Islet precursor cell (in vitro differentiated cells): ENCODE measurements at regions not wholly inside any gene's neighbourhood (a gene's known extent, or its start where the extent isn't known, plus 50 kb on each side); places are given as distances from the start of the nearest gene placed in this dataset.

Source experiments
- DNase-seq: peaks from one replicate; pipeline ENCODE4 v3.0.0-alpha.2; 2018

DNA sequence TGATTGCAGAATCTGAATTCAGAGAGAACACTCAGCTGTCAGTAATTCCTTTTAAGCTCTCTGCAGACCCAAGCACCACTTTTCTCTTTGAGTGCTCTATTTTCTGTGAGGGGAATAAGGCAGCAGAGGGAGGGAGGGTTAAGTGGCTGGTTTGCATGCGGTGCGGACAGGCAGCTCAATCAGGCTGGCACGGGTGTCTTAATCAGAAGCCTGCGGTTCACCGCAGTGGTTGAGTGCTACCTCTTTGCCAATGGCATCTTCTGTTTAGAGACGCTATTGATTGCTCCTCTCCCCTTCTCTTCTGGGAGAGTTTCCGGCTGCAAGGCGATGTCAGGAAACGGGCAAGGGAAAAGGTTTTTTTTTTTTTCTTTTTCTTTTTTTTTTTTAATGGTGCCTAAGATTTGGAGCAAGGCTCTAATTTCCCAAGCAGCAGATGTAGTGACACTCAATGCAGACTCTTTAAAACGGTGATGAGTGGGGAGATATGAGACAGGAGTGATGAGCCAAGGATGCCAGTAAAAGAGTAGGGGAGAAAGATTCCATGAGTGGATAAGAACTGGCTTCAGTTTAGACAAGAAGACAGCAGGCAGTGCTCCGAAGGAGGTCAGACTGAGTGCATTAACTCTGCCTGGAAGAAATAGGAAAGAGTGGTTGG lies 533.7 kb upstream of the SEL1L start:
- DNase-seq: no peak

DNA sequence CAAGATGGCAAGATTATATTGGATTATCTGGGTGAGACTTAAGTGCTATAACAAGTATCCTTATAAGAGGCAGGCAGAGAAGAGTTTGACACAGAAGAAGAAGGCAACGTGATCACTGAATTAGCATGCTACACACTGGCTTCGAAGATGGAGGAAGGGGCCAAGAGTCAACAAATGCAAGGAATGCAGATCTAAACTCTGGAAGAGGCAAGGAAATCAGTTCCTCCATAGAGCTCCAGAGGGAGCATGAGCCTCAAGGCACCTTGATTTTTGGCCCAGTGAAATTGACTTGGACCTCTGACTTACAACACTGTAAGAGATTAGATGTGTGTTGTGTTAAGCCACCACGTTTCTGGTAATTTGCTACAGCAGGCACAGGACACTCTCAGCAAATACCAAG lies 536.4 kb upstream of the SEL1L start:
- no peak for DNase-seq

DNA sequence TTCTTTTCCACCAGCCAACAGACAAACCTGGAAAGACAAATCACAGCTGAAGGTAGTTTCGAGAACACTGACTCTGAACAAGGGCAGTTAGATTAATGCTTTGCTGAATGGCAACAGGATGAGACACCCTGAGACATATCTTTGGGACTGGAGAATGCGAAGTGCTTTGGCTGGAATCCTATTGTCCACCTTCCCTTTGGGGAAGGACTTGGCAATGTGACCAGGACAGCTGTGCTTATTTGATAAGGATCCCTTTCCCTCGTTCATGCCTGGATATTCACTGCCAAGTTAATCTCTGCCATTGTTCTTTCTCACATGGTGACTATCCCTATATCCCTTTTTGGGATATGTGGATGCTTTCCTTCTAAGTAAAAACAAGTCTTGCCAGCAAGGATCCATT lies 537.1 kb upstream of the SEL1L start:
- DNase-seq: no peak

DNA sequence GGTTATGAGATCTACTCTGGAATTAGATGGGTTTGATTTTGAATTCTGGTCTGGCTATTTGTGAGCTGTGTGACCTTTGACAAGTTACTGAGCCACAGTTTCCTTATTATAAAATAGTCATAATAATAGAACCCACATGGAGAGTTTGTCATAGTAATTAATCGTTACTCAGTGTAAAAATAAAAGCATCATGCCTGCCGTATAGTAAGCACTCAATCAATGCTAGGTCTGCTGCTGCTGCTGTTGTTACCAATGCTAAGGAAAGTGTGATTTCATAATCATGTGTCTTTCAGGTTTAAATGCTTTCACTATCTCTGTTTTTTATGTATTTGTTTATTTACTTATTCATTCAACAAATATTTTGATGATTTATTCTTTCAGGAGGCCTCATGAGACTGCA lies 539.9 kb upstream of the SEL1L start:
- no peak for DNase-seq

DNA sequence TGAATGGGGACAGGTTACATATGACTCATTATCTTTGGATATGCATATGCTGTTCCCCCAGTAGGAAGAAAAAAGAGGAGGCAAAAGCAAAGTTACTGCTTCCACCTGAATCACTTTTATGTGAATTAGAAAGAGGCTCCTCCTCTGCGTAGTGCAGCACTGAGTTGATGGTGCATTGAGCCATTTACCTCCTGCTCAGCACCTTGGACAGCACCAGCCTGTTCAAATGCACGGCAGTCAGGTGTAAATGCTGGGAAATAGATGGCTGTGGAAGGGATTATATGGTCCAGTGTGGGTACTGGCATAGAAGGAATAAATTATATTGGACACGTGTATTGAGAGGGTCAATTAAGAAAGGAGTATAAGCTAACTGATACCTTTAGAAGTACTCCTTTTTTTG lies 541.9 kb upstream of the SEL1L start:
- DNase-seq: peak; percentile 81

DNA sequence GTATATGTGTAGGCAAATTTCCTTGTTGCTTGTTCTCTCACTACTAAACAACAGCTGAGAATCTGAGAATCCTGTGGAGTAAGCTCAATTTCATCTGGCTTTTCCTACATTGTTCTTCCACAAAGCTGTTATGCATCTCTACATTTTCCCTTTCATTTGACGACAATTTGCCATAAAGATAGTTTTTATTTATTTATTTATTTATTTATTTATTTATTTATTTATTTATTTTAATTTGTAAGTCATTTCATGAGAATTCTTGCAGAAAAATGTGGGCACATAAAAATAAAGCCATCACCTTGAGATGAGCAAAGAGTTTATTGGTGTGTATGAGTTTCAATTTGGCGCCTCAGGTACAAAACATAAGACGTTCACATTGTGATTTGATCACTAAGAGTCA lies 545.9 kb upstream of the SEL1L start:
- DNase-seq: no peak

DNA sequence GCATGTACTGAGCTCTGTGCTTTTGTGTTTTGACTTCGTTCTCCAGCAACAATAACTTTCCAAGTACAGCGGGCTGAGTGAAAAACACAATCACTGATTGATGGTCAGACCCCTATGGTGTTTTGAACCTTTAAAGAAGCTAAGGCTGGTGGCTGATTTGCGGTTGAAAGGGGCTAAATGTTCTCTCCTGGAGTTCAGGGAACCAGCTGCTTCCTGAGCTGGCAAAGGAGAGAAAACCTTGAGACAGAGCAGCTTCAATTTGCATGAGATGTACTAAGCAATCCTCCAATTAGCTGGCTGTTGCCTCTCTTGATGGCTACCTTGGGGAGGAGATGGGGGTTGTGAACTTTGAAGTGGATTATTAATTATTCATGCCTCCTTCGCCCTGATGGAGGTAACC lies 546.7 kb upstream of the SEL1L start:
- DNase-seq: no peak

DNA sequence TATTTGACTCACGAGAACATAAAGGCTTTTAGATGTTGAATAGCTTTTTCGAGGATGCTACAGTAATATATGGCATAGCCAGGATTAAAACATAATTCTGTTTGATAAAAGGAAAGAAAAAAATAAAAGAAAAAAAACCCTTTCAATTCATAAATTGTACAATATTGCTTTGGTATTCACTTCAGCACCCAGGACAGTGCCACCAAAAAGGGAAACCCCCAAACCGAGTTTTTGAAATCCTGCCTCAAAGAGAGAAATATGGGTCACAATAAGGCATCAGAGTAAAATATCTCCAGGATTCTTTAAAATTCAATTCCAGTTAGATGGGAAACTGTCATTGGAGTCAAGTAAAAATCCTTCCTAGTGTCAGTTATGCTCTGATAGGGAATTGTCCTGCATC lies 551.2 kb upstream of the SEL1L start:
- DNase-seq: no peak

DNA sequence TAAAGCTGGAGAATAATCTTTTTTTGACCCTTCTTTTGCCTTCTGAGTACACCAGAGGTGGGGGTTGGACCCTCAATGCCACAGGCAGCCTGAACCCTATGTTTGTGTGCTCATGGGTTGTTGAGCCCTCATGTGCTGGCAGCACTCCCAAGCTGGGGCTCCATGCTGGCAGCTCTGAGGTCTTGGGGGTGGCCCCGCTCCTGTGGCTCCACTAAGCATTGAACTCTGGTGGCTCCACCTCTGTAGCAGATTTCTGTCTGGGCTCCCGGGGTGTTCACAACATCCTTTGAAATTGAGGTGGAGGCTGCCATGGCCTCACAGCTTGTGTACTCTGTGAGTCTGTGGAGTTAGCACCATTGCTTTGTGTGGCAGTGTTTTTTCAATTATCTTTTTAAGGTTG lies 557.4 kb upstream of the SEL1L start:
- no peak for DNase-seq

DNA sequence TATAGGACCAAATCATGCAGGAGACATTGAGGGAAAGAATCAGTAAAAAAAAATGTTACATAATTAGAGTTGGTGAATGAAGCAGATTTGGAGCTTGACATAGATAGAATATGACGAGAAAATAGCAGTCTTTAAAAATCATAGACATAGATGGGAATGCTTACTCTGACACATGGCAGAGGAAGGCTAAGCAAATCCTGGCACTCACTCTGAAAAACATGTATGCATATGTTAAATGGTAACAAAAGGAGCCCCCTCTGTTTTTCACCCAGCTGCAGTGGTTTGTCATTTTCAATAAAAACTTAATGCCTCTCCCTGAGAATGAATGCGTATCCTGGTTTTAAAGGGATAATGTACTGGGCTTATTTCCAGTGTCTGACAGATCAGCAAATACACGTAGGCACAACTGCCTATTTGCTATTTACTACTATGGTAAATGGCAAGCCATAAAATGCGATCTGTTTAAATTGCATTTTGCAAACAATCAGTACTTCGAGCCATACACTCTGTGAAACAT lies 561.2 kb upstream of the SEL1L start:
- no peak for DNase-seq

DNA sequence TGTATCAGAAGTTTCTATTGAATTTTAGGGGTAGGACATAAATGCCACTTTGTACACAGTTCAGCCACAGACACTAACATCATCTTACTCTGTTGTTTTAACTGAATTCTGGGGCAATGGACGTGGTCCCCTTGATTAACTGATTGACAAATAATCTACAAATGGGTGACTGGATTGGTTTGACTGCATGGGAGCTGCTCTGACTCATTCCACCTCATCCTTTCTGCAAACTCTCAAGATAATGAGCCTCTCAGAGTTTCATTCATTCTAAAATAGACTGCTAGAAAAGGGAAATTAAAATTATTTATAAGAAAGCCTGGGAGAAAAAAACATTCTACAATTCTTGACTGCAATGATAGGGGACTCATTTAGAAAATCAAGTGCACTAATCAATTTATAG lies 570.4 kb upstream of the SEL1L start:
- no peak for DNase-seq

DNA sequence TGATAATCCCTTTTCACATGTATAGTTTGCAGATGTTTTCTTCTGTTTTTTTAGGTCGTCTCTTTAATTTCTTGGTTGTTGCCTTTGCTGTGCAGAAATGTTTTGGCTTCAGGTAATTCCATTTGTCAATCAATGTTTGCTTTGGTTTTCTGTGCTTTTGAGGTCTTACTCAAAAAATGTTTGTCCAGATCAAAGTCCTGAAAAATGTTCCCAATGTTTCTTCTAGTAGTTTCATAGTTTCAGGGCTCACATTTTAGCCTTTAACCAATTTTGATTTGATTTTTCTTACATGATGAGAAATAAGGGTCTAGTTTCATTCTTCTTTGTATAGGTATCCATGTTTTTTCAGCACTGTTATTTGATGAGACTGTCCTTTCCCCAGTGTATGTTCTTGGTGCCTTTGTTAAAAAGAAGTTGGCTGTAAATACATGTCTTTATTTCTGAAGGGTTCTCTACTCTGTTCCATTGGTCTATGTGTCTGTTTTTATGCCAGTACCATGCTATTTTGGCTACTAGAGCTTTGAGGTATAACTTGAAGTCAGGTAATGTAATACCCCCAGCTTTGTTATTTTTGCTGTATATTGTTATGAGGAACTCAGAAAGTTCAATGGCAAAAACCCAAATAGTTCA lies 578.7 kb upstream of the SEL1L start:
- no peak for DNase-seq

DNA sequence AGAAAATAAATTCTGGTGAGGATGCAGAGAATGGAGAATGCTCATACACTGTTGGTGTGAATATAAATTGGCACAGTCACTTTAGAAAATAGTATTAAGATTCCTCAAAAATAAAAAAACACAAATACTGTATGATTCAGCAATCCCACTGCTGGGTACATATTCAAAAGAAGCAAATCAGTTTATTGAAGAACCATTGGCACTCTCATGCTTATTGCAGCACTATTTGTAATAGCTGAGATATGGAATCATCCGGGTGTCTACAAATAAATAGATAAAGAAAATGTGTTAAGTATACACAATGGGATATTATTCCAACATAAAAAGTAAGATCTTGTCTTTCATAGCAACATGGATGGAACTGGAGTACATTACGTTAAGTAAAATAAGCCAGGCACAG lies 579.4 kb upstream of the SEL1L start:
- no peak for DNase-seq

DNA sequence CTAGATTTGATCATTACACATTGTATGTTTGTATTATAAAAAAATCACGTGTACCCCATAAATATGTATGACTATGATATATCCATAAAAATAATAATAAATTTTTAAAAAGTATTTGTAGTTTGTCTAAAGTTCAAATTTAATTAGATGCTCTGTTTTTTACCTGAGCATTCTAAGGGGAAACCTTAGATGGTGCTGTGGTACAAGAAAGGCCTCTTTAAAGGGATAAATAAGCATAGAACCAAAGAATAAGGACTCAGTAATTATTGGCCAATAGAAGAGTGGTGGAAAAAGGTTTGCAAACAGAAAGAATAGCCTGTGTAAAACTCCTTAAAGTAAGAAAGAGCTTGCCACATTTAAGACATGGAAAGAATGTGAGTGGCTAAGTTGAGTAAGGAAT lies 580.1 kb upstream of the SEL1L start:
- no peak for DNase-seq

DNA sequence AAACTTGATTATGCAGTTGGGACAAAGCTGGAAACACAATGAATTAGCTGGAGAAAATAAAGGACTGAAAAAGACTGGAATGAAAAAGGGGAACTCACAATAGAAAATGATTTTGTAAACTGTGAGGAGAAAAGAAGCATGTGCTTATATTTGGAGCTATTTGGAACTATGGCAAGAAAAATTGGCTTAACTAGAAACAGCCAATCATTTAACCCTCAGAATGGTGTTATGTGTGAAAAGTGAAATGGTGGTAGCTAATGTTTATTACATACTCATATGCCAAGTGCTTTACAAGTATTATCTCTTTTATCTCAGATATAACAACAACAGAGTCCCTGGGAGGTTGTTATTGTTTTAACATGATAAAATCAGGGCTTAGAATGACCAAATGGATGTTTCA lies 583.1 kb upstream of the SEL1L start:
- DNase-seq: no peak

DNA sequence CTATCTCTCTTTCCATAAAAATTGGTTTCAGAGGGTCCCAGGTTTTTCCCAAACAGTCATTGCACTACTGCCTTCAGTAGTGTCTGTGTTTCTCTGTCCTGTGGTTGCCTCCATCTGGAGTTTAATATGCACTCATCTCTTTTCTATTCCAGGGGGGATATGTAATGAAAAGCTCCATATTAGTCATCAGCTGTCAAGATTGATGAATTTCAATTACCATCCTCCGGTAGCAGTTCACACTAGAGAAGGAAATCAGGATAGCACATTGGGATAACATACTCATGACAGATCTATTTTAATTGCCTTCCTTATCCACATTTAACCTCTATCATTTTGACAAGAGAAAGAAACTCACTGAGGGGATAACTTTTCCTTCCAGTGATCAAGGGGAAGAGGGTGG lies 589.0 kb upstream of the SEL1L start:
- DNase-seq: no peak

DNA sequence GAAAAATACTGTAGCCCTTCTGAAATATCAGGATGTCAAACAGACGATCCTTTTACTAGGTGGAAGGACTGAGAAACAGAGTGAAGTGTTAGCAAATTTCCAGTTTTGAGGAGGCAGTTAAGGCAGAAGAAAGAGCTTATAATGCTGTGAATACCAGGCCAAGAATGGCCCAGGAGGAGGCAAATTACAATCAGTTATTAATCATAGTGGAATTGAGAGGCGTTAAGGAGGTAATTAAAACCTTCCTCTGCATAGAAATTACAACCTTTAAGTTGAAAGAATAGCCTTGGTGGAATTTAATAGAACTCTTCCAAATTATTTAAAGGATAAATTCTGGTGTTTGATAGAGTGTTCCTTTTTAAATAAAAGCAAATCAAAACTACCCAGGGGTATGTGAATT lies 590.9 kb upstream of the SEL1L start:
- no peak for DNase-seq

DNA sequence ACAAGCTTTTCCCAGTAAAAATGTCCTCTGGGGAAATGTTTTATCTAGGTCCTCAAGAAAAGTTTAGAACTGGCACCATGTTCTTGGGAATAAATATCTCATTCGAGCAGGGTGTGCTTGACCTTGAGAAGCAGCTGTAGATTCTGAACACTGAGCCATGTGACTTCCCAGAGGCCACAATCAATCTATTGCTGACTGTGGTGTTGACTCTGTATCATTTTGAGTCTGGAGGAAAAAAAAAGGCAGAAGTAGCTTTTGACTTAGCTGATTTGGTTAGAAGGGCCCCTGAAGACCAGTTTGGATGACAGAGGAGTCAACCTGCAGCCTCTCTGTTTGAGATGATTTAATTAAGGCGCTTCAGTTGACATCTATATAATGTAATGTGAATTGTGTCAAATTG lies 592.4 kb upstream of the SEL1L start:
- DNase-seq: no peak

DNA sequence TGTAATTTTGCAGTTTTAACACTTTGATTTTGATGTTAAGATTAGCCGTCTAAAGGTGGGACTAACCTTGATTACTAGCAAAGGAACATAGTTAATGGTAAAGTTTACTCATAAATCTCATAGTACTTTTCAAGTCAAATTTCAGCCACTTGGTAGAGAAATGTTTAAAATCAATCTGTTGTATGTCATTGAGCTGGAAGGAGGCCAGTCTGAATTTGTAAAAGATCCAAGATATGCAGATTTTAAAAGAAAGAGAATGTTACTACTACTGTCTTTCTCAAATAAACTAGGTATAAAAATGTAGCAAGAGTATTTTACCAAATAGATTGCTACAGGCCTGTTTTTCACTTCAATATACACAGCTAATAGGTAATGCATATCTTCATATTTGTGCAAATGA lies 600.8 kb upstream of the SEL1L start:
- DNase-seq: no peak

DNA sequence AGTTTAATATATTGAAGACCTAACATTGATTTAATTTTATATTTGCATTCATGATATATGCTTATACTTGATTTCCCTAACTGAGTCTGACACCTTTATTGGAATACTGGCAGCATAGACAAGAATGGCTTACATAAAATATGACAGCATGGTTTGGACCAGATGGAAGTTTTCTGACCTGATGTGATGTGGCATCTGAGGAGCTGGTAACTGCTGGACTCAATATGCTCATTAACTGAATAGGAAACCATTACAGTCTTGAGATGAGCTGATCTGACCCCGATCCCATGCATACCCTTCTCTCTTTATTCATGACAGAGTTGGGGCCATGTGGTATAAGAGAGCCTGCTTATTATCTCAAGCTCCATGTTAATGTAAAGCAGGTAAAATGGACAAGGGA lies 604.8 kb upstream of the SEL1L start:
- DNase-seq: no peak

DNA sequence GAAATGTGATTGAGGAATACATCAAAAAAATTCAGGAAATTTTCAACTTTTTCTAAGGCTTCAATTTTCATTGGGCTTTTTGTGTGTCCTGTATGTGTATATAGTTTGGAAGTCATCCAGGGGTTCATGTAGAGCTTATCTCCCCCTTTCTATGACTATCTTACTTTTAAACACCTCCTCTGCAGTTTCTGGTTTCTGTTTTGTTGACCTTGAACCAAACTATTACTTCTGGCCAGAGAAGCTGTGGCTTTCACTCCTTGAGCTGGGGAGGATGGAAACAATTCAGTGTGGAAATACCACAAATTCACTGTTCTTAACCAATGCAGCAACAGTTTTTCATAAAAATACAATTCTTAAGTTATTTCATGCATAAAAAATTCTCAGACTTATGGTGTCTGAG lies 613.2 kb upstream of the SEL1L start:
- DNase-seq: no peak

DNA sequence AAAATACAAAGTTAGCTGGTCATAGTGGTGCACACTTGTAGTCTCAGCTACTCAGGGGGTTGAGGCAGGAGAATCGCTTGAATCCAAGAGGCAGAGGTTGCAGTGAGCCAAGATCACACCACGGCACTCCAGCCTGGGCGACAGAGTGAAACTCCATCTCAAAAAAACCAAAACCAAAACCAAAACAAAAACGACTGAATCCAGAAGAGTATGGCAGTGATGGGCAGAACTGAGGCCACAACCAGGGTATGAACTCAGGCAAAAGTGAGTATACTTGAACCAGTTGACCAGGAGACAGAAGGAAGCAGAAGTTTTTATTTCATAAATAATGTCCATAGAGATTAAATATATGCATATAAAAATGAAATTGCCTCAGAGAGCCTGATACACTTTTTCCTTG lies 620.0 kb upstream of the SEL1L start:
- no peak for DNase-seq

DNA sequence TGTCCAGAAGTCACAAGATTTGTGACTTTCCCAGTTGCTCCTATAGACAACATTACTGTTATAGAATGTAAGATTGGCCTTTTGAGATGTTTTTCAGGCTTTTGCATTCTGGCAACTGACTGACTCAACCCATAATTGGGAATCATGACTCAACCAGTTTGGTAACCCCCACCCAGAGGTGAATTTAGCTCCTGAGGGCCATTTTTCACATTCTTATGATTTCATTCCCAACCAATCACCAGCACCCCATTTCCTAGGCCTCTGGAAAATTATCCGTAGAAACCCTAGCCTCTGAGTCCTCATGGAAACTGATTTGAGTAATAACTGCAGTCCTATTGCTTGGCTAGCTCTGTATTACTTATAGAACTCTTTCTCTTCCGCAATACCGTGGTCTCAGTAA lies 626.0 kb upstream of the SEL1L start:
- DNase-seq: no peak

DNA sequence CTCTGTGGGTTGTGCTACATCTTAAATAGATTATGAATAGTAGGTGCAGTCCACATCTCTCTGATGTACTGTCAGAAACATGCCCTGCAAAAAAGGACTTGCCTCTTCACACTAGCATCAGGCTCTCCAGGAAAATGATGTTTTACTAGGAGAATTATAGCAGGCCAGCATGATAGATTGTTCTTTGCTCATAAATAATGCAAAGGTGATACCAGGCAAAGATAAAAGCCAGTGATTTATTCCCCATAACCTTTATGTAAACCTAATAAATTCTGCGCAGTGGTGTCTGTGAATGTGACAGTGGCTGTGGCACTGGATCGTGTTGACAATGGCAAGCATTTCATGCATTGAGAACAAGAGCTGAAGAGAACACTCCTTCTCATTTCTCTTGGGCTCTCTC lies 646.5 kb upstream of the SEL1L start:
- DNase-seq: no peak

DNA sequence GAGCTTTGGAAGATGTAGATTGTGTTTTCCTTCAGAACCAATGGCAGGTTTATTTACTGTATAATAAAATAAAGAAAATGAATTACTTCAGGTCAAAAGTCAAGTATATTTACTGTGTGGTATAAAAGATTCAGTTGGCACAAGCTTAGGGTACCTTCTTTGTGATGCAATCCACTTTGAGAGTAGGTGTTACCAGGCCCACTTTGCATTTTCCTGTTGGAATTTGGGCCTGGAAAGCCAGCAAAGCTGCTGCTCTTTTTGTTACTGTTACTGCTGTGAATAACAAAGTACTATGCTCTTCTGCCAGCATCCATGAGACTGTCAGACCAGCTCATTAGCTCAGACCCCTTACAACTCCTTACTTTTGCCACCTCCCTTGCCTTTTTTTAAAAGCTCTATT lies 649.0 kb upstream of the SEL1L start:
- DNase-seq: no peak
